ENCODE measurements at regions not wholly inside any gene's neighbourhood (a gene's known extent, or its start where the extent isn't known, plus 50 kb on each side); places are given as distances from the start of the nearest gene placed in this dataset.

DNA sequence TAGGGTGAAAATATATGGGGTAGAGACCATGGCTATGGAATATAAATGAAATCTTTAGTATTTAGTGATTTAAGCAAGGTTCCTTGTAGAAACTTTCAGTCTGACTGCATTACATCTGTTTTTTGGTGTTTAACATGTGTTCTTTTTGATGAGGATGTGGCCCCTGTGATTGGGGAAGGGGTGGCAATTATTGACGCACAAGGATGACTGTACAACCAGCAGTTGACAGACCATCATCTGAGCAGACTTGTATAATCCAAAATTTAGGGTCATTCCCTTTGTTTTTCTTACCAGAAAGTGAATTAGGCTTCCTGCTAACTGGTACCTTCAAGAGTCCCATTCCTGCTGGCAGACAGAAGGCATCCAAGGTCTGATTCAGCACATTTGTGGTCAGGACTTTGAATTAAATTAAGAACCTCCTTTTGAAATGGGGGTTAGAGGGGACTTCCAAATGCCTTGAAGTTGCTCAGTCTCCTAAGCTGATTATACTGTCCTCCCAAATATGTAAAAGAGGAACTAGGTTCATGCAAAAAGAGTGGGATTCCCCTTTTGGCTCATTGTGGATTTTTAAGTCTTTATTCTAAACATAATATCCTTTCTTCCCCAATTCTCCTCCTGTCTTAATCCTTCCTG is 112.4 kb upstream of the CXCL13 start:
- H3K79me2 ChIP-seq (ENCODE audit: insufficient read depth, low read length) = no peaks in the 10 kb centered on the region
- BruUV-seq (replicated peaks) = no TSS peak
- H3K36me3 ChIP-seq (replicated peaks in 1 of 2; ENCODE audit: control insufficient read depth in 1 of 2, insufficient read depth in 2 of 2, low read length in 2 of 2) = no peaks in the 10 kb centered on the region
- no peak overlapping the region for H3K9ac ChIP-seq (ENCODE audit: insufficient read depth, low read depth, low read length)
- in situ Hi-C loops (cut with HindIII; ENCODE audit: extremely low pct_ligation_motif_present, low pct_unique_long_range_greater_than_20kb) (no loop called here), intact Hi-C loops (cut with micrococcal nuclease; ENCODE audit: unreplicated experiment) (no loop called here)
- H3K4me3 ChIP-seq (replicated peaks in 1 of 3; ENCODE audit: insufficient read depth in 1 of 3, low read depth in 2 of 3, low read length in 3 of 3) = no peak overlapping the region
- H3K27me3 ChIP-seq (ENCODE audit: control insufficient read depth in 1 of 2, insufficient read depth in 2 of 2, low read length in 2 of 2) = no peaks in the 10 kb centered on the region
- no peaks in the 10 kb centered on the region for H4K20me1 ChIP-seq (ENCODE audit: insufficient read depth, low read length)
- no peak for FAIRE-seq
- no peaks in the 10 kb centered on the region for H3K4me1 ChIP-seq (ENCODE audit: insufficient read depth, low read length)
- H2AFZ ChIP-seq (ENCODE audit: low read length) = no peak overlapping the region
- no peaks in the 10 kb centered on the region for H3K9me3 ChIP-seq (ENCODE audit: low read length)
- H3K27ac ChIP-seq (ENCODE audit: extremely low read length, insufficient read depth, low read length) = no peak overlapping the region
- ChIA-PET POLR2A (no interaction called here), CTCF (ENCODE audit: low intra/inter-chr PET ratio, low total read pairs) (no interaction called here)
- no peak overlapping the region for H3K4me2 ChIP-seq (ENCODE audit: low read depth, low read length)
- WGBS (ENCODE audit: low lambda C conversion rate) = 0% methylated on average over 1 of the region's 1 CpG
- no peak for ATAC-seq
- DNase-seq (ENCODE audit: low spot score) = no peak
- TF ChIP-seq MIXL1 (CRISPR knock-in tag; IDR thresholded peaks at IDR 0.05) (no peak), ZNF317 (CRISPR knock-in tag; IDR thresholded peaks at IDR 0.05) (no peak), MED13 (CRISPR knock-in tag; IDR thresholded peaks at IDR 0.05) (no peak), POLR2G (IDR thresholded peaks at IDR 0.05; ENCODE audit: low read depth, low read length) (no peak), SUZ12 (IDR thresholded peaks at IDR 0.05; ENCODE audit: low read depth, low read length) (no peak), SP2 (CRISPR knock-in tag; IDR thresholded peaks at IDR 0.05) (no peak), KLF12 (CRISPR knock-in tag; IDR thresholded peaks at IDR 0.05; ENCODE audit: borderline replicate concordance) (no peak), NFRKB (IDR thresholded peaks at IDR 0.05) (no peak)
- TF ChIP-seq, protein P1, sequence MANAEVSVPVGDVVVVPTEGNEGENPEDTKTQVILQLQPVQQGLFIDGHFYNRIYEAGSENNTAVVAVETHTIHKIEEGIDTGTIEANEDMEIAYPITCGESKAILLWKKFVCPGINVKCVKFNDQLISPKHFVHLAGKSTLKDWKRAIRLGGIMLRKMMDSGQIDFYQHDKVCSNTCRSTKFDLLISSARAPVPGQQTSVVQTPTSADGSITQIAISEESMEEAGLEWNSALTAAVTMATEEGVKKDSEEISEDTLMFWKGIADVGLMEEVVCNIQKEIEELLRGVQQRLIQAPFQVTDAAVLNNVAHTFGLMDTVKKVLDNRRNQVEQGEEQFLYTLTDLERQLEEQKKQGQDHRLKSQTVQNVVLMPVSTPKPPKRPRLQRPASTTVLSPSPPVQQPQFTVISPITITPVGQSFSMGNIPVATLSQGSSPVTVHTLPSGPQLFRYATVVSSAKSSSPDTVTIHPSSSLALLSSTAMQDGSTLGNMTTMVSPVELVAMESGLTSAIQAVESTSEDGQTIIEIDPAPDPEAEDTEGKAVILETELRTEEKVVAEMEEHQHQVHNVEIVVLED (CRISPR knock-in tag; IDR thresholded peaks at IDR 0.05; ENCODE audit: borderline replicate concordance) = no peak
- TF ChIP-seq, protein P2, sequence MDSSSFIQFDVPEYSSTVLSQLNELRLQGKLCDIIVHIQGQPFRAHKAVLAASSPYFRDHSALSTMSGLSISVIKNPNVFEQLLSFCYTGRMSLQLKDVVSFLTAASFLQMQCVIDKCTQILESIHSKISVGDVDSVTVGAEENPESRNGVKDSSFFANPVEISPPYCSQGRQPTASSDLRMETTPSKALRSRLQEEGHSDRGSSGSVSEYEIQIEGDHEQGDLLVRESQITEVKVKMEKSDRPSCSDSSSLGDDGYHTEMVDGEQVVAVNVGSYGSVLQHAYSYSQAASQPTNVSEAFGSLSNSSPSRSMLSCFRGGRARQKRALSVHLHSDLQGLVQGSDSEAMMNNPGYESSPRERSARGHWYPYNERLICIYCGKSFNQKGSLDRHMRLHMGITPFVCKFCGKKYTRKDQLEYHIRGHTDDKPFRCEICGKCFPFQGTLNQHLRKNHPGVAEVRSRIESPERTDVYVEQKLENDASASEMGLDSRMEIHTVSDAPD (CRISPR knock-in tag; IDR thresholded peaks at IDR 0.05) = no peak
- TF ChIP-seq, protein P3, sequence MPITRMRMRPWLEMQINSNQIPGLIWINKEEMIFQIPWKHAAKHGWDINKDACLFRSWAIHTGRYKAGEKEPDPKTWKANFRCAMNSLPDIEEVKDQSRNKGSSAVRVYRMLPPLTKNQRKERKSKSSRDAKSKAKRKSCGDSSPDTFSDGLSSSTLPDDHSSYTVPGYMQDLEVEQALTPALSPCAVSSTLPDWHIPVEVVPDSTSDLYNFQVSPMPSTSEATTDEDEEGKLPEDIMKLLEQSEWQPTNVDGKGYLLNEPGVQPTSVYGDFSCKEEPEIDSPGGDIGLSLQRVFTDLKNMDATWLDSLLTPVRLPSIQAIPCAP (CRISPR knock-in tag; IDR thresholded peaks at IDR 0.05; ENCODE audit: low read depth) = no peak
- TF ChIP-seq, protein P4, sequence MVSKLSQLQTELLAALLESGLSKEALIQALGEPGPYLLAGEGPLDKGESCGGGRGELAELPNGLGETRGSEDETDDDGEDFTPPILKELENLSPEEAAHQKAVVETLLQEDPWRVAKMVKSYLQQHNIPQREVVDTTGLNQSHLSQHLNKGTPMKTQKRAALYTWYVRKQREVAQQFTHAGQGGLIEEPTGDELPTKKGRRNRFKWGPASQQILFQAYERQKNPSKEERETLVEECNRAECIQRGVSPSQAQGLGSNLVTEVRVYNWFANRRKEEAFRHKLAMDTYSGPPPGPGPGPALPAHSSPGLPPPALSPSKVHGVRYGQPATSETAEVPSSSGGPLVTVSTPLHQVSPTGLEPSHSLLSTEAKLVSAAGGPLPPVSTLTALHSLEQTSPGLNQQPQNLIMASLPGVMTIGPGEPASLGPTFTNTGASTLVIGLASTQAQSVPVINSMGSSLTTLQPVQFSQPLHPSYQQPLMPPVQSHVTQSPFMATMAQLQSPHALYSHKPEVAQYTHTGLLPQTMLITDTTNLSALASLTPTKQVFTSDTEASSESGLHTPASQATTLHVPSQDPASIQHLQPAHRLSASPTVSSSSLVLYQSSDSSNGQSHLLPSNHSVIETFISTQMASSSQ (IDR thresholded peaks at IDR 0.05; ENCODE audit: low read depth) = no peak
- TF ChIP-seq, protein P4 (CRISPR knock-in tag; IDR thresholded peaks at IDR 0.05; ENCODE audit: borderline replicate concordance) = no peak
- TF ChIP-seq, protein P5, sequence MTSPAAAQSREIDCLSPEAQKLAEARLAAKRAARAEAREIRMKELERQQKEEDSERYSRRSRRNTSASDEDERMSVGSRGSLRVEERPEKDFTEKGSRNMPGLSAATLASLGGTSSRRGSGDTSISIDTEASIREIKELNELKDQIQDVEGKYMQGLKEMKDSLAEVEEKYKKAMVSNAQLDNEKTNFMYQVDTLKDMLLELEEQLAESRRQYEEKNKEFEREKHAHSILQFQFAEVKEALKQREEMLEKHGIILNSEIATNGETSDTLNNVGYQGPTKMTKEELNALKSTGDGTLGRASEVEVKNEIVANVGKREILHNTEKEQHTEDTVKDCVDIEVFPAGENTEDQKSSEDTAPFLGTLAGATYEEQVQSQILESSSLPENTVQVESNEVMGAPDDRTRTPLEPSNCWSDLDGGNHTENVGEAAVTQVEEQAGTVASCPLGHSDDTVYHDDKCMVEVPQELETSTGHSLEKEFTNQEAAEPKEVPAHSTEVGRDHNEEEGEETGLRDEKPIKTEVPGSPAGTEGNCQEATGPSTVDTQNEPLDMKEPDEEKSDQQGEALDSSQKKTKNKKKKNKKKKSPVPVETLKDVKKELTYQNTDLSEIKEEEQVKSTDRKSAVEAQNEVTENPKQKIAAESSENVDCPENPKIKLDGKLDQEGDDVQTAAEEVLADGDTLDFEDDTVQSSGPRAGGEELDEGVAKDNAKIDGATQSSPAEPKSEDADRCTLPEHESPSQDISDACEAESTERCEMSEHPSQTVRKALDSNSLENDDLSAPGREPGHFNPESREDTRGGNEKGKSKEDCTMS (CRISPR knock-in tag; conservative IDR thresholded peaks at IDR 0.05) = no peak

All from HepG2 (cell line).